IMR-90 (cell line): ENCODE measurements at regions not wholly inside any gene's neighbourhood (a gene's known extent, or its start where the extent isn't known, plus 50 kb on each side); places are given as distances from the start of the nearest gene placed in this dataset.

Experiments
- ATAC-seq: fragments of 200-7000 bp; cut with Tn5 transposase; 2 replicates; pipeline ENCODE4 v1.9.1; 2020; ENCODE audit warnings: low read depth, mild to moderate bottlenecking, moderate library complexity
- BruUV-seq: library from RNA; stranded (reverse); fragments of 400-500 nt; replicated peaks from 2 replicates; lab custom pipeline; 2021; lab: Mats Ljungman, UMichigan
- CTCF ChIA-PET: fragments of 300-600 bp; formaldehyde crosslinking; extraction: SDS; loops from one replicate; lab custom pipeline; 2021; ENCODE audit warnings: antibody characterized with exemption; lab: Yijun Ruan, JAX
- POLR2A ChIA-PET: fragments of 300-600 bp; sonication (Branson Sonifier 250); formaldehyde crosslinking; loops from one replicate; lab custom pipeline; 2022; ENCODE audit warnings: antibody characterized with exemption; ENCODE audit not compliant: unreplicated experiment; lab: Charles Lee
- DNase-seq: peaks from one replicate; pipeline ENCODE4 v3.0.0; 2013
- H2AFZ ChIP-seq: replicated peaks from 2 replicates; pipeline ENCODE3; 2013; ENCODE audit warnings: low read length, mild to moderate bottlenecking; ENCODE audit not compliant: poor library complexity
- H2AK5ac ChIP-seq: 2 replicates; pipeline ENCODE4 v1.6.1; 2013; ENCODE audit warnings: low read depth, low read length, inconsistent platforms
- H2AK9ac ChIP-seq: replicated peaks from 2 replicates; pipeline ENCODE3; 2013; ENCODE audit warnings: mild to moderate bottlenecking, low read depth, low read length, moderate library complexity; ENCODE audit not compliant: poor library complexity
- H2BK120ac ChIP-seq: 2 replicates; pipeline ENCODE4 v1.6.1; 2013; ENCODE audit warnings: low read depth, low read length, inconsistent platforms
- H2BK15ac ChIP-seq: 3 replicates; pipeline ENCODE4 v1.6.1; 2013; ENCODE audit warnings: low read depth, low read length, inconsistent platforms
- H2BK20ac ChIP-seq: 2 replicates; pipeline ENCODE4 v1.6.1; 2013; ENCODE audit warnings: low read depth, mild to moderate bottlenecking, inconsistent platforms, low read length, moderate library complexity
- H2BK5ac ChIP-seq: 2 replicates; pipeline ENCODE4 v1.6.1; 2013; ENCODE audit warnings: mild to moderate bottlenecking, low read depth, low read length, inconsistent platforms; ENCODE audit not compliant: poor library complexity, severe bottlenecking
- H3K14ac ChIP-seq: replicated peaks from 2 replicates; pipeline ENCODE4 v1.6.1; 2013; ENCODE audit warnings: low read depth, low read length, inconsistent platforms
- H3K18ac ChIP-seq: 2 replicates; pipeline ENCODE4 v1.6.1; 2013; ENCODE audit warnings: low read depth, low read length, control low read depth
- H3K23ac ChIP-seq: 2 replicates; pipeline ENCODE4 v1.6.1; 2013; ENCODE audit warnings: low read depth, low read length, inconsistent platforms
- H3K27ac ChIP-seq: 2 replicates; pipeline ENCODE4 v1.5.1; 2013; ENCODE audit warnings: mild to moderate bottlenecking, control low read depth, low read length; ENCODE audit not compliant: insufficient read depth
- H3K27me3 ChIP-seq: 2 replicates; pipeline ENCODE4 v1.6.1; 2013; ENCODE audit warnings: low read length; ENCODE audit not compliant: control insufficient read depth, insufficient read depth
- H3K36me3 ChIP-seq: 2 replicates; pipeline ENCODE4 v1.6.1; 2013; ENCODE audit warnings: low read length, mixed read lengths; ENCODE audit not compliant: control insufficient read depth, insufficient read depth
- H3K4ac ChIP-seq: 2 replicates; pipeline ENCODE4 v1.6.1; 2013; ENCODE audit warnings: low read depth, low read length, inconsistent platforms
- H3K4me1 ChIP-seq: 2 replicates; pipeline ENCODE4 v1.6.1; 2013; ENCODE audit warnings: low read length, mixed read lengths; ENCODE audit not compliant: control insufficient read depth, insufficient read depth
- H3K4me2 ChIP-seq: 2 replicates; pipeline ENCODE4 v1.6.1; 2013; ENCODE audit warnings: low read depth, mild to moderate bottlenecking, control low read depth, low read length, moderate library complexity
- H3K4me3 ChIP-seq: 2 replicates; pipeline ENCODE4 v1.5.1; 2013; ENCODE audit warnings: low read depth, mild to moderate bottlenecking, control low read depth, low read length, moderate library complexity; ENCODE audit not compliant: insufficient read depth
- H3K56ac ChIP-seq: 2 replicates; pipeline ENCODE4 v1.6.1; 2013; ENCODE audit warnings: low read length, inconsistent platforms; ENCODE audit not compliant: insufficient read depth; ENCODE audit errors: extremely low read depth
- H3K79me1 ChIP-seq, 2 experiments: 2 replicates each; pipeline ENCODE4 v1.6.1; 2013; ENCODE audit warnings: low read length in 2 of 2, inconsistent platforms in 1 of 2, low read depth in 1 of 2
- H3K9ac ChIP-seq: 2 replicates; pipeline ENCODE4 v1.6.1; 2013; ENCODE audit warnings: low read depth, low read length, control low read depth
- H3K9me1 ChIP-seq: 2 replicates; pipeline ENCODE4 v1.6.1; 2013; ENCODE audit warnings: low read length, inconsistent platforms; ENCODE audit not compliant: insufficient read depth
- H3K9me3 ChIP-seq: 2 replicates; pipeline ENCODE4 v1.6.1; 2013; ENCODE audit warnings: low read length; ENCODE audit not compliant: control insufficient read depth, insufficient read depth
- H4K20me1 ChIP-seq: 2 replicates; pipeline ENCODE4 v1.6.1; 2013; ENCODE audit warnings: low read length, inconsistent platforms; ENCODE audit not compliant: insufficient read depth
- H4K5ac ChIP-seq: 2 replicates; pipeline ENCODE4 v1.6.1; 2013; ENCODE audit warnings: mild to moderate bottlenecking, low read depth, low read length, control low read depth
- H4K8ac ChIP-seq, 2 experiments: 2 replicates each; pipeline ENCODE4 v1.6.1; 2013; ENCODE audit warnings: low read depth in 2 of 2, low read length in 2 of 2, control low read depth in 1 of 2, inconsistent platforms in 1 of 2
- H4K91ac ChIP-seq: 2 replicates; pipeline ENCODE4 v1.6.1; 2013; ENCODE audit warnings: low read depth, low read length, inconsistent platforms; ENCODE audit not compliant: insufficient read depth
- BHLHE40 ChIP-seq: fragments of 150-350 bp; IDR thresholded peaks from 2 replicates; pipeline ENCODE4 v1.6.1; 2016; ENCODE audit warnings: mild to moderate bottlenecking, low read depth, low read length
- CEBPB ChIP-seq: IDR thresholded peaks from 2 replicates; pipeline ENCODE4 v1.6.1; 2012; ENCODE audit warnings: low read depth, low read length, improper control_type of control experiment
- CHD1 ChIP-seq: IDR thresholded peaks from 2 replicates; pipeline ENCODE4 v1.6.1; 2012; ENCODE audit warnings: low read depth, low read length, improper control_type of control experiment
- MAFK ChIP-seq: IDR thresholded peaks from 2 replicates; pipeline ENCODE4 v1.6.1; 2012; ENCODE audit warnings: low read depth, low read length, improper control_type of control experiment
- MAZ ChIP-seq: IDR thresholded peaks from 2 replicates; pipeline ENCODE4 v1.6.1; 2012; ENCODE audit warnings: low read depth, mild to moderate bottlenecking, low read length, improper control_type of control experiment, moderate library complexity, borderline replicate concordance
- NFE2L2 ChIP-seq: fragments of 150-350 bp; IDR thresholded peaks from 2 replicates; pipeline ENCODE4 v1.6.1; 2016; ENCODE audit warnings: low read depth, mild to moderate bottlenecking, low read length
- RAD21 ChIP-seq: IDR thresholded peaks from 2 replicates; pipeline ENCODE4 v1.6.1; 2012; ENCODE audit warnings: low read length, improper control_type of control experiment
- RCOR1 ChIP-seq: IDR thresholded peaks from 2 replicates; pipeline ENCODE4 v1.6.1; 2012; ENCODE audit warnings: mild to moderate bottlenecking, low read length, improper control_type of control experiment; ENCODE audit not compliant: insufficient replicate concordance
- WGBS, 2 experiments: methylation state at CpG; one replicate each; pipeline versions ENCODE4 v1.1.5 to v1.1.7; 2013; ENCODE audit warnings: missing lambda C conversion rate in 2 of 2; ENCODE audit not compliant: insufficient read length in 1 of 2; ENCODE audit errors: extremely low coverage in 2 of 2; 5-methylcytosine and 5-hydroxymethylcytosine counted together
- dilution Hi-C: fragments of 300-500 bp; cut with HindIII; formaldehyde crosslinking; loops from one replicate; pipeline ENCODE4 v1.14.3; 2018; ENCODE audit warnings: low sequenced_read_pairs; ENCODE audit not compliant: unreplicated experiment
- in situ Hi-C: fragments of 300-500 bp; cut with MboI; formaldehyde crosslinking; loops from 3 replicates; pipeline ENCODE4 v1.14.3; 2019; ENCODE audit warnings: low sequenced_read_pairs, inconsistent platforms, mixed read lengths
- intact Hi-C: fragments of 100-400 bp; cut with micrococcal nuclease; formaldehyde crosslinking; loops from 2 replicates; pipeline ENCODE4 v1.10.0; 2022
- TF ChIP-seq, protein P1 (sequence below): fragments of 150-350 bp; IDR thresholded peaks from 2 replicates; pipeline ENCODE4 v1.6.1; 2016; ENCODE audit warnings: low read depth, mild to moderate bottlenecking, low read length, moderate library complexity, borderline replicate concordance
- TF ChIP-seq, protein P2 (sequence below): conservative IDR thresholded peaks from 2 replicates; pipeline ENCODE4 v1.5.1; 2012; ENCODE audit warnings: mild to moderate bottlenecking, low read depth, low read length, improper control_type of control experiment

DNA sequence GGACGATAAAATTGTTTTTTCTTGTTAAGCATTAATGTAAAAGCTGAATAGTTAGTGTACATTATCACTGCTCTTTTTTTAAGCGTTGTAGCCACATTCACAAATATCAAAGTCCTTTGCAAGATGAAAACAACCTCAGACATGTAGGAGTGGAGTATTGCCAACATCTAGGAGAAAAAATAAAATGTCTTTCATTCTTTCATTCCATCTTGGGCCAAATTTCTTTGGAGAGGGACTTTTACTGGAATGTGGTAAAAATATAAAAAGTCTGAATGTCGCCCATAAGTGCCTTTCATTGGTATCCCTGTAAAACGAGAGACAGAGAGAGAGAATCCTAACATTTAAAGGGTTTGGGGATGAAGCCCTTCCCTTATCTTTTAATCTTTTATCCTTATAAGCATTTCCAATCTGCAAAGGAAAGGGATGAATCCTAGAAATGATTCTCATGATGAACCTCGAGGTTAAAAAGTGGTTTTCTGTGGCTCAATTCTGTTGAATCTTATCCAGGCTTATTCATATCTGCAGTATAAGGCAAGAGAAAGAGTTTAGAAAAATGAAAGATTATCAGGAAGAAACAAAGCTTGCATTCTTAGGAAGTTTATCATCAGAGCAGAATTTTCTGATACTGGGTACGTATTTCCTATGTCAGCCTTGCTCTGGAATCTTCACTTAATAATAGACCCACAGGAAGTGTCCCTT lies 1031.7 kb downstream of the MCTP2 start:
- Histone ChIP-seq H2BK5ac (peak overlapping the region; percentile 91), H3K9me3 (no peaks in the 10 kb centered on the region), H3K4me1 (peaks cover 24% of the 10 kb centered on the region), H4K8ac (peak overlapping the region; percentile 85 to 90; a peak in 3 of 4 replicates), H3K18ac (peak overlapping the region; percentile 93), H3K23ac (peak overlapping the region; percentile 97; the same call in 1 of the 2 replicates), H2AK9ac (no peak overlapping the region), H4K5ac (peak overlapping the region; percentile 96; the same call in 1 of the 2 replicates), H3K56ac (peak overlapping the region; percentile 73), H2BK20ac (peak overlapping the region; percentile 96; the same call in 1 of the 2 replicates), H4K20me1 (no peaks in the 10 kb centered on the region), H2AFZ (no peak overlapping the region), H3K4me3 (no peak overlapping the region), H3K79me1 (no peaks in the 10 kb centered on the region; a peak in 1 of 4 replicates), H3K36me3 (no peaks in the 10 kb centered on the region), H3K27me3 (no peaks in the 10 kb centered on the region), H4K91ac (no peak overlapping the region; the same call in none of the 2 replicates), H2AK5ac (no peak overlapping the region), H2BK120ac (peak overlapping the region; percentile 90; the same call in 1 of the 2 replicates), H3K27ac (peak overlapping the region; percentile 94; the same call in 1 of the 2 replicates), H3K4ac (peak overlapping the region; percentile 95; the same call in 1 of the 2 replicates), H3K14ac (peak overlapping the region; percentile 92), H3K4me2 (peak overlapping the region; percentile 61; the same call in 1 of the 2 replicates), H2BK15ac (peak overlapping the region; percentile 98; the same call in 1 of the 3 replicates), H3K9ac (peak overlapping the region; percentile 49; the same call in 1 of the 2 replicates), H3K9me1 (peaks cover 5% of the 10 kb centered on the region)
- CTCF ChIA-PET: interaction anchor here (0.5 to 1.2 kb wide), 5 partner anchors 27 to 1057 kb away, joined by 3 to 4 read pairs (median 3); no protein-coding TSS in a partner anchor
- intact Hi-C loops (loop anchor here (10.0 kb wide), 1 partner anchor 402 kb away; no protein-coding TSS in a partner anchor), dilution Hi-C loops (no loop called here), in situ Hi-C loops (loop anchor here (25.0 kb wide), 1 partner anchor 1974 kb away; no protein-coding TSS in a partner anchor)
- BruUV-seq: no TSS peak
- DNase-seq: peak; percentile 88
- POLR2A ChIA-PET: no interaction called here
- TF ChIP-seq, protein P1, sequence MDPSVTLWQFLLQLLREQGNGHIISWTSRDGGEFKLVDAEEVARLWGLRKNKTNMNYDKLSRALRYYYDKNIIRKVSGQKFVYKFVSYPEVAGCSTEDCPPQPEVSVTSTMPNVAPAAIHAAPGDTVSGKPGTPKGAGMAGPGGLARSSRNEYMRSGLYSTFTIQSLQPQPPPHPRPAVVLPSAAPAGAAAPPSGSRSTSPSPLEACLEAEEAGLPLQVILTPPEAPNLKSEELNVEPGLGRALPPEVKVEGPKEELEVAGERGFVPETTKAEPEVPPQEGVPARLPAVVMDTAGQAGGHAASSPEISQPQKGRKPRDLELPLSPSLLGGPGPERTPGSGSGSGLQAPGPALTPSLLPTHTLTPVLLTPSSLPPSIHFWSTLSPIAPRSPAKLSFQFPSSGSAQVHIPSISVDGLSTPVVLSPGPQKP: no peak
- TF ChIP-seq RCOR1 (no peak), MAZ (no peak), NFE2L2 (no peak), CEBPB (peak; percentile 58; the same call in 1 of the 2 replicates), CHD1 (no peak), RAD21 (0 out of 2 replicates have a peak, but pooled peaks have one; percentile 10), BHLHE40 (no peak), MAFK (no peak; the same call in 1 of the 2 replicates)
- TF ChIP-seq, protein P2, sequence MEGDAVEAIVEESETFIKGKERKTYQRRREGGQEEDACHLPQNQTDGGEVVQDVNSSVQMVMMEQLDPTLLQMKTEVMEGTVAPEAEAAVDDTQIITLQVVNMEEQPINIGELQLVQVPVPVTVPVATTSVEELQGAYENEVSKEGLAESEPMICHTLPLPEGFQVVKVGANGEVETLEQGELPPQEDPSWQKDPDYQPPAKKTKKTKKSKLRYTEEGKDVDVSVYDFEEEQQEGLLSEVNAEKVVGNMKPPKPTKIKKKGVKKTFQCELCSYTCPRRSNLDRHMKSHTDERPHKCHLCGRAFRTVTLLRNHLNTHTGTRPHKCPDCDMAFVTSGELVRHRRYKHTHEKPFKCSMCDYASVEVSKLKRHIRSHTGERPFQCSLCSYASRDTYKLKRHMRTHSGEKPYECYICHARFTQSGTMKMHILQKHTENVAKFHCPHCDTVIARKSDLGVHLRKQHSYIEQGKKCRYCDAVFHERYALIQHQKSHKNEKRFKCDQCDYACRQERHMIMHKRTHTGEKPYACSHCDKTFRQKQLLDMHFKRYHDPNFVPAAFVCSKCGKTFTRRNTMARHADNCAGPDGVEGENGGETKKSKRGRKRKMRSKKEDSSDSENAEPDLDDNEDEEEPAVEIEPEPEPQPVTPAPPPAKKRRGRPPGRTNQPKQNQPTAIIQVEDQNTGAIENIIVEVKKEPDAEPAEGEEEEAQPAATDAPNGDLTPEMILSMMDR: no peak
- peak; percentile 67 for ATAC-seq
- no CpG with 5 or more reads among the region's 6 CpGs for WGBS, 2 experiments
